ENCODE measurements at regions not wholly inside any gene's neighbourhood (a gene's known extent, or its start where the extent isn't known, plus 50 kb on each side); places are given as distances from the start of the nearest gene placed in this dataset.
A peak's percentile ranks its signal among the peaks of the same experiment; 100 is the strongest.

GRCh38 chr4:181860668-181861067 is 382.5 kb upstream of the TENM3 start:
- H2BK15ac ChIP-seq (ENCODE audit: low read length): no peak overlapping the region
- no peak overlapping the region for H3K18ac ChIP-seq (ENCODE audit: low read length)
- H4K91ac ChIP-seq (ENCODE audit: low read depth, low read length, poor library complexity): no peak overlapping the region
- H3K4me3 ChIP-seq (ENCODE audit: low read length in 2 of 2): no peak overlapping the region
- no peak overlapping the region for H2BK120ac ChIP-seq (ENCODE audit: low read depth, low read length)
- no peak overlapping the region for H3K14ac ChIP-seq (ENCODE audit: low read length)
- no peak overlapping the region for H3K4ac ChIP-seq (ENCODE audit: low read length)
- no peak overlapping the region for H2BK12ac ChIP-seq (ENCODE audit: low read length)
- H3K4me1 ChIP-seq (ENCODE audit: control insufficient read depth in 2 of 2, insufficient read depth in 1 of 2, low read depth in 1 of 2, low read length in 2 of 2): no peaks in the 10 kb centered on the region
- no peak for DNase-seq (ENCODE audit: low spot score)
- no peaks in the 10 kb centered on the region for H3K9me3 ChIP-seq (replicated peaks in 1 of 2; ENCODE audit: control insufficient read depth in 2 of 2, insufficient read depth in 1 of 2, low read depth in 1 of 2, low read length in 2 of 2)
- H2AK5ac ChIP-seq (ENCODE audit: low read depth, low read length): no peak overlapping the region
- no peak overlapping the region for H2BK5ac ChIP-seq (ENCODE audit: low read length)
- H4K8ac ChIP-seq (ENCODE audit: low read depth, low read length): no peak overlapping the region
- no peak overlapping the region for H3K23ac ChIP-seq (ENCODE audit: low read depth, low read length, poor library complexity)
- no peak overlapping the region for H2AFZ ChIP-seq (ENCODE audit: low read length)
- WGBS, 2 donors (ENCODE audit: extremely low coverage in 2 of 2, insufficient read length in 2 of 2, insufficient replicate concordance in 1 of 2): no CpG with 5 or more reads among the region's 4 CpGs
- no peaks in the 10 kb centered on the region for H3K27me3 ChIP-seq (ENCODE audit: control insufficient read depth in 3 of 3, insufficient read depth in 3 of 3, low read depth in 1 of 3, low read length in 3 of 3)
- H3K27ac ChIP-seq (replicated peaks; ENCODE audit: low read length): no peak overlapping the region
- H3K4me2 ChIP-seq (ENCODE audit: insufficient read depth, low read length, poor library complexity, severe bottlenecking): no peak overlapping the region
- H3K36me3 ChIP-seq (replicated peaks in 1 of 2; ENCODE audit: control insufficient read depth in 2 of 2, insufficient read depth in 2 of 2, low read length in 2 of 2): no peaks in the 10 kb centered on the region
- no peaks in the 10 kb centered on the region for H3K79me1 ChIP-seq (ENCODE audit: low read depth, low read length)
- no peak overlapping the region for H3K9ac ChIP-seq (ENCODE audit: low read depth, low read length, poor library complexity)

DNA sequence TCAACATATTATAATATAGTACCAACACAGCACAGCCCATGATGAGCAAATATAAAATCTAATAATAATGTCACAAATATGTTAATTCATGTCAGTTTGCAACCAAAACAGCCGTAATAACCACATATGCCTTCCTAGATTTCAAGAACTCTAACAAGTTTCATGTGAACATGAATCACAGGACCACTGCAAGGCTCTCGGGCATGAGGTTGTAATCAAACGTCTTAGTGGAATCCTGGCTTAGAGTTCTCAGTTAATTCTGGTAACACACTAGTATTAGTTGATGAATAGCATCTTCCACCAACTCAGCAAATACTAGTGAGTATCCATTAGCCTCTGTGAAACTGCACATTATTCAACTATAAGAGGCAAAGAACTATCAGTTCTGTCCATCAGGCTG is 379.3 kb upstream of the TENM3 start:
- Histone ChIP-seq H3K4me3 (ENCODE audit: low read length in 2 of 2) (no peak overlapping the region), H3K4me2 (ENCODE audit: insufficient read depth, low read length, poor library complexity, severe bottlenecking) (no peak overlapping the region)
- no CpG with 5 or more reads among the region's 3 CpGs for WGBS, 2 donors (ENCODE audit: extremely low coverage in 2 of 2, insufficient read length in 2 of 2, insufficient replicate concordance in 1 of 2)

GRCh38 chr4:181870326-181870725 is 372.9 kb upstream of the TENM3 start:
- Histone ChIP-seq H3K27ac (replicated peaks; ENCODE audit: low read length) (no peak overlapping the region), H3K9ac (ENCODE audit: low read depth, low read length, poor library complexity) (no peak overlapping the region), H3K9me3 (replicated peaks in 1 of 2; ENCODE audit: control insufficient read depth in 2 of 2, insufficient read depth in 1 of 2, low read depth in 1 of 2, low read length in 2 of 2) (no peaks in the 10 kb centered on the region), H3K4ac (ENCODE audit: low read length) (no peak overlapping the region), H3K27me3 (ENCODE audit: control insufficient read depth in 3 of 3, insufficient read depth in 3 of 3, low read depth in 1 of 3, low read length in 3 of 3) (no peaks in the 10 kb centered on the region), H3K14ac (ENCODE audit: low read length) (no peak overlapping the region), H4K91ac (ENCODE audit: low read depth, low read length, poor library complexity) (no peak overlapping the region), H3K23ac (ENCODE audit: low read depth, low read length, poor library complexity) (no peak overlapping the region), H2AK5ac (ENCODE audit: low read depth, low read length) (no peak overlapping the region), H3K36me3 (replicated peaks in 1 of 2; ENCODE audit: control insufficient read depth in 2 of 2, insufficient read depth in 2 of 2, low read length in 2 of 2) (no peaks in the 10 kb centered on the region), H4K8ac (ENCODE audit: low read depth, low read length) (no peak overlapping the region), H3K4me2 (ENCODE audit: insufficient read depth, low read length, poor library complexity, severe bottlenecking) (no peak overlapping the region), H3K79me1 (ENCODE audit: low read depth, low read length) (no peaks in the 10 kb centered on the region), H3K4me1 (ENCODE audit: control insufficient read depth in 2 of 2, insufficient read depth in 1 of 2, low read depth in 1 of 2, low read length in 2 of 2) (no peaks in the 10 kb centered on the region), H2BK15ac (ENCODE audit: low read length) (no peak overlapping the region), H2BK12ac (ENCODE audit: low read length) (no peak overlapping the region), H2BK120ac (ENCODE audit: low read depth, low read length) (no peak overlapping the region), H2AFZ (ENCODE audit: low read length) (no peak overlapping the region), H3K18ac (ENCODE audit: low read length) (no peak overlapping the region), H3K4me3 (ENCODE audit: low read length in 2 of 2) (no peak overlapping the region), H2BK5ac (ENCODE audit: low read length) (no peak overlapping the region)
- no peak for DNase-seq (ENCODE audit: low spot score)
- no CpG with 5 or more reads among the region's 1 CpG for WGBS, 2 donors (ENCODE audit: extremely low coverage in 2 of 2, insufficient read length in 2 of 2, insufficient replicate concordance in 1 of 2)

More for the DNA sequence above, 379.3 kb upstream of the TENM3 start:
- no peak overlapping the region for H3K18ac ChIP-seq (ENCODE audit: low read length)
- no peak overlapping the region for H3K27ac ChIP-seq (replicated peaks; ENCODE audit: low read length)
- H4K91ac ChIP-seq (ENCODE audit: low read depth, low read length, poor library complexity): no peak overlapping the region
- H3K36me3 ChIP-seq (replicated peaks in 1 of 2; ENCODE audit: control insufficient read depth in 2 of 2, insufficient read depth in 2 of 2, low read length in 2 of 2): no peaks in the 10 kb centered on the region
- no peak overlapping the region for H2BK15ac ChIP-seq (ENCODE audit: low read length)
- no peaks in the 10 kb centered on the region for H3K4me1 ChIP-seq (ENCODE audit: control insufficient read depth in 2 of 2, insufficient read depth in 1 of 2, low read depth in 1 of 2, low read length in 2 of 2)
- no peak overlapping the region for H2BK5ac ChIP-seq (ENCODE audit: low read length)
- H3K9ac ChIP-seq (ENCODE audit: low read depth, low read length, poor library complexity): no peak overlapping the region
- no peak for DNase-seq (ENCODE audit: low spot score)
- no peak overlapping the region for H3K4ac ChIP-seq (ENCODE audit: low read length)
- no peak overlapping the region for H3K14ac ChIP-seq (ENCODE audit: low read length)
- no peaks in the 10 kb centered on the region for H3K9me3 ChIP-seq (replicated peaks in 1 of 2; ENCODE audit: control insufficient read depth in 2 of 2, insufficient read depth in 1 of 2, low read depth in 1 of 2, low read length in 2 of 2)
- H2AK5ac ChIP-seq (ENCODE audit: low read depth, low read length): no peak overlapping the region
- no peaks in the 10 kb centered on the region for H3K79me1 ChIP-seq (ENCODE audit: low read depth, low read length)
- no peaks in the 10 kb centered on the region for H3K27me3 ChIP-seq (ENCODE audit: control insufficient read depth in 3 of 3, insufficient read depth in 3 of 3, low read depth in 1 of 3, low read length in 3 of 3)
- no peak overlapping the region for H4K8ac ChIP-seq (ENCODE audit: low read depth, low read length)
- H2BK12ac ChIP-seq (ENCODE audit: low read length): no peak overlapping the region
- no peak overlapping the region for H2AFZ ChIP-seq (ENCODE audit: low read length)
- no peak overlapping the region for H3K23ac ChIP-seq (ENCODE audit: low read depth, low read length, poor library complexity)
- no peak overlapping the region for H2BK120ac ChIP-seq (ENCODE audit: low read depth, low read length)

DNA sequence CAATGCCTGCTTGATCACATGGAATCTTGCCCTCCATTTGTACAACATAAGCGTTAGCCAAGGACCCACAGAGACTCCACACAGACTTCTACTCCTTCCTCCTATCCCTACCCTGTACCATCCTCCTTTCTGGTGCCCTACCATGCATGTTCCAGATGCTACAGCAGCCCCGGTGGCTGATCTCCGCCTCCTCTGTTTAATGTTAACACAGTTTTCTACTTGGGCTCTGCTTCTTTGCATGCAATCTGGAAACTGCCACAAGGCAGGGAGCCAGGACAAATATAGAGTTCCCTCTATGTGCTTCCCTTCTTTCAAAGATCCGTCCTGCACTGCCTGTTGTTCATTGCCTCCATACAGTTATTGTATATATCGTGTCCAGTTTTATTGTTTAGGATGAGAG is 368.6 kb upstream of the TENM3 start:
- no peak overlapping the region for H4K8ac ChIP-seq (ENCODE audit: low read depth, low read length)
- WGBS, 2 donors (ENCODE audit: extremely low coverage in 2 of 2, insufficient read length in 2 of 2, insufficient replicate concordance in 1 of 2): no CpG with 5 or more reads among the region's 5 CpGs

More for the DNA sequence above, 368.6 kb upstream of the TENM3 start:
- Histone ChIP-seq H3K4me3 (ENCODE audit: low read length in 2 of 2) (no peak overlapping the region), H3K27ac (replicated peaks; ENCODE audit: low read length) (no peak overlapping the region), H3K79me1 (ENCODE audit: low read depth, low read length) (no peaks in the 10 kb centered on the region), H2AK5ac (ENCODE audit: low read depth, low read length) (no peak overlapping the region), H2BK12ac (ENCODE audit: low read length) (no peak overlapping the region), H3K36me3 (replicated peaks in 1 of 2; ENCODE audit: control insufficient read depth in 2 of 2, insufficient read depth in 2 of 2, low read length in 2 of 2) (no peaks in the 10 kb centered on the region), H3K4me1 (ENCODE audit: control insufficient read depth in 2 of 2, insufficient read depth in 1 of 2, low read depth in 1 of 2, low read length in 2 of 2) (no peaks in the 10 kb centered on the region), H3K9me3 (replicated peaks in 1 of 2; ENCODE audit: control insufficient read depth in 2 of 2, insufficient read depth in 1 of 2, low read depth in 1 of 2, low read length in 2 of 2) (no peaks in the 10 kb centered on the region), H4K91ac (ENCODE audit: low read depth, low read length, poor library complexity) (no peak overlapping the region), H3K23ac (ENCODE audit: low read depth, low read length, poor library complexity) (no peak overlapping the region), H3K18ac (ENCODE audit: low read length) (no peak overlapping the region), H2BK120ac (ENCODE audit: low read depth, low read length) (no peak overlapping the region), H3K27me3 (ENCODE audit: control insufficient read depth in 3 of 3, insufficient read depth in 3 of 3, low read depth in 1 of 3, low read length in 3 of 3) (no peaks in the 10 kb centered on the region), H3K4me2 (ENCODE audit: insufficient read depth, low read length, poor library complexity, severe bottlenecking) (no peak overlapping the region), H3K9ac (ENCODE audit: low read depth, low read length, poor library complexity) (no peak overlapping the region), H2BK5ac (ENCODE audit: low read length) (no peak overlapping the region), H3K4ac (ENCODE audit: low read length) (no peak overlapping the region), H3K14ac (ENCODE audit: low read length) (peak overlapping the region; percentile 71), H2AFZ (ENCODE audit: low read length) (no peak overlapping the region), H2BK15ac (ENCODE audit: low read length) (no peak overlapping the region)
- no peak for DNase-seq (ENCODE audit: low spot score)

Measured in neuronal stem cell (in vitro differentiated cells).